ENCODE measurements at regions not wholly inside any gene's neighbourhood (a gene's known extent, or its start where the extent isn't known, plus 50 kb on each side); places are given as distances from the start of the nearest gene placed in this dataset.

DNA sequence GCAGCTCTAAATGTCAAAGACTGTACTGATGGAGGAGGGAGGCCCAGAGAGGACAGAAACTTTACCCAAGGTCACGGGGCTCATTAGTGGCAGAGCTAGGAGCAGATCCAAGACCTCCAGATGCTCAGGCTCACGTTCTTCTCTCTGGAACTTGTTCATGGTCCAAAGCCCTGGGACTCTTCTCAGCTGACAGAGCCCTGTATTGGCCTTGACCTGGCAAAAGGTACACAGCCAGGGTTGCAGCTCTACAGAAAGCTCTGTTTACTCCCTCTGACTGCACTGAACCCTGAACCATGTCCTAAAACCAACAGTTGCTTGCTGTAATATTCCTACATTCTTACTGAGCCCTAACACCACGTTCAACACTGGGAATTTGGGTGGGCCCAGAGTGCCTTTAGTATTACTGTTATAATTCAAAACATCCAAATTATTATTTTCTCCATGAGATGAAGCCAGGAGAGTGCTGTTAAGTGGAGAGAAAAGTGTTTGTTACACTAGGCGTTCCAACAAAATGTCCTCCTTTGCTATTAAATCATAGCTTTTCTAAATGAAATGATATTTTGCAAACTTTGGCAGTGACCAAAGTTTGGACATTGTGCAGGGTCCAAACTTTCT lies 602.4 kb upstream of the CLINT1 start:
- no peak overlapping the region for H3K9ac ChIP-seq (ENCODE audit: insufficient read depth, low read length)
- H3K9me3 ChIP-seq (ENCODE audit: control insufficient read depth, insufficient read depth, low read depth, low read length) = no peaks in the 10 kb centered on the region
- peak in 1 of 2 donors; percentile 37 for DNase-seq (ENCODE audit: low read depth in 2 of 2)
- H4K20me1 ChIP-seq (ENCODE audit: control insufficient read depth, extremely low read depth, insufficient read depth, low read length) = no peaks in the 10 kb centered on the region
- peaks cover 5% of the 10 kb centered on the region for H3K4me1 ChIP-seq (ENCODE audit: control insufficient read depth, extremely low read depth, insufficient read depth, low read length)
- no peak overlapping the region for H3K27ac ChIP-seq (ENCODE audit: insufficient read depth, low read length)
- H3K4me3 ChIP-seq (replicated peaks in 1 of 4; ENCODE audit: control extremely low read depth in 1 of 4, insufficient read depth in 1 of 4, low read depth in 3 of 4, low read length in 4 of 4) = no peak overlapping the region
- no peak overlapping the region for H2AFZ ChIP-seq (ENCODE audit: low read length)
- H3K27me3 ChIP-seq (ENCODE audit: control insufficient read depth, insufficient read depth, low read length) = no peaks in the 10 kb centered on the region
- no peak overlapping the region for H3K4me2 ChIP-seq (ENCODE audit: extremely low read depth, insufficient read depth, low read length)
- no peaks in the 10 kb centered on the region for H3K79me2 ChIP-seq (ENCODE audit: control insufficient read depth, insufficient read depth, low read length)
- TF ChIP-seq EZH2 (IDR thresholded peaks at IDR 0.05; ENCODE audit: low read length, missing control alignments) = no peak
- TF ChIP-seq, protein P1, sequence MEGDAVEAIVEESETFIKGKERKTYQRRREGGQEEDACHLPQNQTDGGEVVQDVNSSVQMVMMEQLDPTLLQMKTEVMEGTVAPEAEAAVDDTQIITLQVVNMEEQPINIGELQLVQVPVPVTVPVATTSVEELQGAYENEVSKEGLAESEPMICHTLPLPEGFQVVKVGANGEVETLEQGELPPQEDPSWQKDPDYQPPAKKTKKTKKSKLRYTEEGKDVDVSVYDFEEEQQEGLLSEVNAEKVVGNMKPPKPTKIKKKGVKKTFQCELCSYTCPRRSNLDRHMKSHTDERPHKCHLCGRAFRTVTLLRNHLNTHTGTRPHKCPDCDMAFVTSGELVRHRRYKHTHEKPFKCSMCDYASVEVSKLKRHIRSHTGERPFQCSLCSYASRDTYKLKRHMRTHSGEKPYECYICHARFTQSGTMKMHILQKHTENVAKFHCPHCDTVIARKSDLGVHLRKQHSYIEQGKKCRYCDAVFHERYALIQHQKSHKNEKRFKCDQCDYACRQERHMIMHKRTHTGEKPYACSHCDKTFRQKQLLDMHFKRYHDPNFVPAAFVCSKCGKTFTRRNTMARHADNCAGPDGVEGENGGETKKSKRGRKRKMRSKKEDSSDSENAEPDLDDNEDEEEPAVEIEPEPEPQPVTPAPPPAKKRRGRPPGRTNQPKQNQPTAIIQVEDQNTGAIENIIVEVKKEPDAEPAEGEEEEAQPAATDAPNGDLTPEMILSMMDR (conservative IDR thresholded peaks at IDR 0.05 in 1 of 2, IDR thresholded peaks at IDR 0.05 in 1 of 2; ENCODE audit: low read depth in 1 of 2, low read length in 2 of 2) = no peak
- no peaks in the 10 kb centered on the region for H3K36me3 ChIP-seq (ENCODE audit: control insufficient read depth, insufficient read depth, low read length)

DNA sequence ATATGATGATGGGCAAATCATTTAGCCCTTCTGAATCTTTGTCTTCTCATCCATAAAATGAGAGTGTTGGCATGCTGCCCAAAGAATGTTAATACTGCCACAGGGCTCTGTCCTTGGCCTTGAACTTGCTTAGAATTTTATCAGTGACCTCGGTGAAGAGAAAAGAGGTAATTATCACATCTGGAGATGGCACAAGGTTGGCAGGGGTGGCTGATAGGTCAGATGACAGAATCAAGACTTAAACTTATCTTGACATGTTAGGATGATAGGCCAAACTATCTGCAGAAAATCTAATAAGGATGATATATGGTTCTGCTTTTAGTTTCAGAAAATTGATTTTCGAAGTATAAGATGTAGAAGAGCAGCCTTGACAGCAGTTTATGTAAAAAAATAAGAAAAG lies 599.1 kb upstream of the CLINT1 start:
- no peaks in the 10 kb centered on the region for H3K27me3 ChIP-seq (ENCODE audit: control insufficient read depth, insufficient read depth, low read length)
- TF ChIP-seq EZH2 (IDR thresholded peaks at IDR 0.05; ENCODE audit: low read length, missing control alignments) = no peak
- TF ChIP-seq, protein P1 (conservative IDR thresholded peaks at IDR 0.05 in 1 of 2, IDR thresholded peaks at IDR 0.05 in 1 of 2; ENCODE audit: low read depth in 1 of 2, low read length in 2 of 2) = no peak
- no peak overlapping the region for H2AFZ ChIP-seq (ENCODE audit: low read length)
- H3K9me3 ChIP-seq (ENCODE audit: control insufficient read depth, insufficient read depth, low read depth, low read length) = no peaks in the 10 kb centered on the region
- no peaks in the 10 kb centered on the region for H3K79me2 ChIP-seq (ENCODE audit: control insufficient read depth, insufficient read depth, low read length)
- H3K4me2 ChIP-seq (ENCODE audit: extremely low read depth, insufficient read depth, low read length) = no peak overlapping the region
- H4K20me1 ChIP-seq (ENCODE audit: control insufficient read depth, extremely low read depth, insufficient read depth, low read length) = no peaks in the 10 kb centered on the region
- peaks cover 2% of the 10 kb centered on the region for H3K4me1 ChIP-seq (ENCODE audit: control insufficient read depth, extremely low read depth, insufficient read depth, low read length)
- no peak for DNase-seq (ENCODE audit: low read depth in 2 of 2)
- no peak overlapping the region for H3K4me3 ChIP-seq (replicated peaks in 1 of 4; ENCODE audit: control extremely low read depth in 1 of 4, insufficient read depth in 1 of 4, low read depth in 3 of 4, low read length in 4 of 4)
- H3K36me3 ChIP-seq (ENCODE audit: control insufficient read depth, insufficient read depth, low read length) = no peaks in the 10 kb centered on the region
- H3K27ac ChIP-seq (ENCODE audit: insufficient read depth, low read length) = no peak overlapping the region
- no peak overlapping the region for H3K9ac ChIP-seq (ENCODE audit: insufficient read depth, low read length)

DNA sequence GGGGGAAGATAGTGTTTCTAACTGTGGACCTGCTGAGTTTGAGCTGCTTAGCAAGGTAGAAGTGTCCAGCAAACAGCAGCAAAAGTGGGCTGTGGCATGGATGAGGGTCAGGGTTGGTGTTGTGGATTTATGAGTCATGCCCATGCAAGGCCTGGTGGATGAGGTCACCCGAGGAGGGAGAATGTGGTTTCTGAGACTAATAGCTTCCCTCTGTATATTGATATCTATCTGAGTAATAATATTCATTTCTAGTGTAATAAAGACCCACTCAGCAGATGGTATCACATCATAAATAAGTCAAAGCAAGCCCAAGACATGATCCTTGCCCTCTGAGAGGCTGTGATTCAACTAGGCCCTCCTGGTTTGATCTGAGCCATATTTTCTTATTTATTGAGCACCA lies 597.8 kb upstream of the CLINT1 start:
- H3K4me2 ChIP-seq (ENCODE audit: extremely low read depth, insufficient read depth, low read length) = no peak overlapping the region
- TF ChIP-seq EZH2 (IDR thresholded peaks at IDR 0.05; ENCODE audit: low read length, missing control alignments) = no peak
- TF ChIP-seq, protein P1 (conservative IDR thresholded peaks at IDR 0.05 in 1 of 2, IDR thresholded peaks at IDR 0.05 in 1 of 2; ENCODE audit: low read depth in 1 of 2, low read length in 2 of 2) = no peak
- no peak overlapping the region for H2AFZ ChIP-seq (ENCODE audit: low read length)
- H3K27me3 ChIP-seq (ENCODE audit: control insufficient read depth, insufficient read depth, low read length) = no peaks in the 10 kb centered on the region
- no peaks in the 10 kb centered on the region for H4K20me1 ChIP-seq (ENCODE audit: control insufficient read depth, extremely low read depth, insufficient read depth, low read length)
- no peaks in the 10 kb centered on the region for H3K9me3 ChIP-seq (ENCODE audit: control insufficient read depth, insufficient read depth, low read depth, low read length)
- no peak overlapping the region for H3K9ac ChIP-seq (ENCODE audit: insufficient read depth, low read length)
- no peaks in the 10 kb centered on the region for H3K79me2 ChIP-seq (ENCODE audit: control insufficient read depth, insufficient read depth, low read length)
- H3K4me1 ChIP-seq (ENCODE audit: control insufficient read depth, extremely low read depth, insufficient read depth, low read length) = peaks cover 2% of the 10 kb centered on the region
- H3K27ac ChIP-seq (ENCODE audit: insufficient read depth, low read length) = no peak overlapping the region
- H3K36me3 ChIP-seq (ENCODE audit: control insufficient read depth, insufficient read depth, low read length) = no peaks in the 10 kb centered on the region
- no peak overlapping the region for H3K4me3 ChIP-seq (replicated peaks in 1 of 4; ENCODE audit: control extremely low read depth in 1 of 4, insufficient read depth in 1 of 4, low read depth in 3 of 4, low read length in 4 of 4)
- peak; percentile 96 to 97 for DNase-seq (ENCODE audit: low read depth in 2 of 2)
